C4-2B (cell line): ENCODE measurements at regions not wholly inside any gene's neighbourhood (a gene's known extent, or its start where the extent isn't known, plus 50 kb on each side); places are given as distances from the start of the nearest gene placed in this dataset.

Source experiments
- H3K27ac ChIP-seq: fragments of 450-650 bp; 2 replicates; pipeline ENCODE4 v1.5.1; 2017
- ZFX ChIP-seq: fragments of 450-650 bp; IDR thresholded peaks from 2 replicates; pipeline ENCODE4 v1.6.1; 2017
- TF ChIP-seq, protein P1 (sequence below): fragments of 450-650 bp; conservative IDR thresholded peaks from 2 replicates; pipeline ENCODE4 v1.5.1; 2017; ENCODE audit warnings: mild to moderate bottlenecking

DNA sequence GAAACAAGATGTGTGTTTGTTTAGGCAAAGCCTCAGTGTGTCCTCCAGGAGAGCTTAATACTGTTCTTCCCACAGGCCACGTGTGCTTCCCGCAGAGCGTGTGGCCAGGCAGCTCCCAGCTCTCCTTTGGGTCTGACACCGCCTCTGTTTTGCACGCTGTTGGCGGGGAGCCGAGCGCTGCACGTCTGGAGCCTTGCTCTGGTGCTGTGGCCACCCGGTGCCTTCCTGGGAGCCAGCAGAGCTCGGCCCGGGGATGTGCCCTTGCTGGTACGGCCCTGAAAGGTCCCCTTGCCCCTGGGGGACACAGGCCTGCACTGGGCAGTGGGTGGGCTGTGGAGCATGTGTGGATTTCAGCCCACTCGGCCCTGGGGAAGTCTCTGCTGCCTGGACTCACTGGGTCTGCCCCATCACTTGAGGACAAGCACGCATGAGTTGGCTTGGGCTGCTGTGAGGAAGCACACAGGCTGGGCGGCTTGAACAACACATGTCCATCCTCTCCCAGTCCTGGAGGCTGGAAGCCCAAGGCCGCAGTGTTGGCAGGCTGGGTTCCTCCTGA is 160.7 kb upstream of the HDAC4 start:
- TF ChIP-seq ZFX: no peak
- TF ChIP-seq, protein P1, sequence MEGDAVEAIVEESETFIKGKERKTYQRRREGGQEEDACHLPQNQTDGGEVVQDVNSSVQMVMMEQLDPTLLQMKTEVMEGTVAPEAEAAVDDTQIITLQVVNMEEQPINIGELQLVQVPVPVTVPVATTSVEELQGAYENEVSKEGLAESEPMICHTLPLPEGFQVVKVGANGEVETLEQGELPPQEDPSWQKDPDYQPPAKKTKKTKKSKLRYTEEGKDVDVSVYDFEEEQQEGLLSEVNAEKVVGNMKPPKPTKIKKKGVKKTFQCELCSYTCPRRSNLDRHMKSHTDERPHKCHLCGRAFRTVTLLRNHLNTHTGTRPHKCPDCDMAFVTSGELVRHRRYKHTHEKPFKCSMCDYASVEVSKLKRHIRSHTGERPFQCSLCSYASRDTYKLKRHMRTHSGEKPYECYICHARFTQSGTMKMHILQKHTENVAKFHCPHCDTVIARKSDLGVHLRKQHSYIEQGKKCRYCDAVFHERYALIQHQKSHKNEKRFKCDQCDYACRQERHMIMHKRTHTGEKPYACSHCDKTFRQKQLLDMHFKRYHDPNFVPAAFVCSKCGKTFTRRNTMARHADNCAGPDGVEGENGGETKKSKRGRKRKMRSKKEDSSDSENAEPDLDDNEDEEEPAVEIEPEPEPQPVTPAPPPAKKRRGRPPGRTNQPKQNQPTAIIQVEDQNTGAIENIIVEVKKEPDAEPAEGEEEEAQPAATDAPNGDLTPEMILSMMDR: no peak
- H3K27ac ChIP-seq: no peak overlapping the region

DNA sequence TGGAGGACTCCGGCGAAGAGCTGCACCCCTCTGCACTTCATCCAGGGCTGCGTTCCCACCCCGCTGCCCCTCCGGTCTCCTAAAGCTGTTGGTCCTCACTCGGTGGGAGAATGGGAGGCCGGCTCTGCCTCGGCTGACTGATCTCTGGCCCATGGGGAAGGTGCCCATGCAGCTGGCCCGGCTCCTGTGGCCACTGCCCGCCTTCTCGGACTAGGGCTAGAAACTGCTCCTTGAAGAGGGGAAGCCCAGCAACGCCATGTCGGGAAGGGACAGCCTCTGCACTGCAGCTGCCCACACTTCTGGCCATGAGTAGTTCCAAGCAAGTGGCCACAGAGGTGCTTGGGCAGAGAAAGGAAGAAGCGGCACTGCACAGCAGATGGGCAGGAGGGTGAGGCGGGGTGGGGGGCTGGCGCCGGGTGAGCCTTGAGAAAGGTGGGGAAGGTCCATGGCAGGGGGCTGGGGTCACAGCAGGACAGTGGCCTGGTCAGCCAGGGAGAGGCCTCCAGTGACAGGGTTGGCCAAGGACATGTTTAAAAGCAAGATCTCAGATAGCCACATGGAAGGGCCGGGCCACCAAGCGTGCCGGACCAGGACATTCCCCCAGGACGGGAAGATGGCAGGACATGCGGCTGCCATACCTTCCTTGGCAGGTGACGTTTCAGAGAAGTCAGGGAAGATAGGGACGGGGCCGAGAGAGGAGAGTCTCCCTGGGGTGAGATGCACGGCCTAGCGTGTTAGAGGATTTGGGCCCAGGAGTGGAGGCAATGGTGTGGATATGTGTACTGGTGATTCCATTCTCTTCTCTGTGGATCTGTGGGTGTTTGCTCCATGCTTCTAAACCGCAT is 158.8 kb upstream of the HDAC4 start:
- no peak for TF ChIP-seq ZFX
- TF ChIP-seq, protein P1: no peak
- H3K27ac ChIP-seq: no peak overlapping the region

DNA sequence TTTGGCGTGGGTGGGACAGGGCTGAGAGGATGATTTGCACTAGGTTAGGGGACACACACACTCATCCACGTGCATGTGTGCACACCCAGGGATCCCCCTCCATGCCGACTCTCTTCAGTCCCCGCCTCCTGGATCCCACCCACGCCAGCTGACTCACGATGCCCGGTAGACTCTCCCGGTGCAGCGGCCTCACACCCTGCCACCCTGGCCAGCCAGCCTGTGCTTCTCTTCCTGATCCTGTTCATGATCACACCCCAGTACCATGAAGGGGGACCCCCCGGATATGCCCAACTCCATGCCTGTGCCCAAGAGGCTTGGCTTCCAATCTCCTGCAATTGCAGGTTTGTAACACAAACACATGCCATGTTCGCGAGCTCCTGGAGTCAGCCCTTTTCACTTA is 157.8 kb upstream of the HDAC4 start:
- TF ChIP-seq, protein P1: no peak
- TF ChIP-seq ZFX: no peak
- no peak overlapping the region for H3K27ac ChIP-seq

DNA sequence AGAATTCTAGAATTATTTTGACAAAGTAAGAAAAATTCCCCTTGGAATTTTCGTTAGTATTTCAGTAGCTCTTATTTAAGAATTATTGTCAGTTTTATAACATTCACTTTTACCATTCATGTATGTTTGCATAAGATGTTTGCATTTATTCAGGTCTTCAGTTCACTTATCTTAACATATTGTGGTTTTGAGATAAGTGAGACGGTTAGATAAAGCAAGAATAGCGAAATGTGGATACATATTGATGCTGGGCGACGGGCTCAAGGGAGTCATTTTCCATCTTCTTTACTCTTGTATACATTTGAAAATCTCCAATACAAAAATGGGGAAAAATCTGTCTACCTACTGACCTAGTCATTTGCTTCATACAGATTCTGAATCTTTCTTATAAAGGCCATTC is 156.7 kb upstream of the HDAC4 start:
- H3K27ac ChIP-seq: no peak overlapping the region
- TF ChIP-seq ZFX: no peak
- TF ChIP-seq, protein P1: no peak

DNA sequence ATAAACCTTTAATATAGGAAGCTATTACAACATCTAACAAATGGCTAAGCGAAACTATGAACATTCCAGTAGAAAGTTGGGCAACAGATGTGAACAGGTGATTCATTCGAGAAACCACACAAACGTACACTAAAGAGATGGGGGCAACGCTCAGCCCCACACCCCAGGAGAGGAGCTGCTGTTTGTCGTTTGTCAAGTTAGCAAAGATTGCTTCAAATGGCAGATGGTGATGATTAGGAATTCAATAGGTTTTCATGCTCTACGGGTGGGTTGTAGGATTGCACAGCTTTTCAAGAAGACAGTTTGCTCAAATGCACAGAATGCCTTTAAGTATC is 154.7 kb upstream of the HDAC4 start:
- H3K27ac ChIP-seq: no peak overlapping the region
- TF ChIP-seq, protein P1: no peak
- TF ChIP-seq ZFX: no peak

GRCh38 chr2:239554766-239555570 is 154.1 kb upstream of the HDAC4 start:
- no peak overlapping the region for H3K27ac ChIP-seq
- no peak for TF ChIP-seq ZFX
- TF ChIP-seq, protein P1: no peak

GRCh38 chr2:239553376-239554000 is 152.7 kb upstream of the HDAC4 start:
- TF ChIP-seq, protein P1: no peak
- no peak for TF ChIP-seq ZFX
- no peak overlapping the region for H3K27ac ChIP-seq
